ENCODE measurements at regions not wholly inside any gene's neighbourhood (a gene's known extent, or its start where the extent isn't known, plus 50 kb on each side); places are given as distances from the start of the nearest gene placed in this dataset.

GRCh38 chr12:105427883-105428282 lies 97.4 kb downstream of the C12orf75 start:
- TF ChIP-seq CTCF (IDR thresholded peaks at IDR 0.05) = no peak
- H3K9me3 ChIP-seq (replicated peaks in 1 of 2; ENCODE audit: control insufficient read depth in 1 of 2, insufficient read depth in 1 of 2, low read length in 2 of 2) = no peaks in the 10 kb centered on the region
- no peaks in the 10 kb centered on the region for H3K36me3 Mint-ChIP-seq
- H3K79me2 ChIP-seq (ENCODE audit: insufficient read depth, low read length) = no peaks in the 10 kb centered on the region
- no peak overlapping the region for H3K27ac ChIP-seq (ENCODE audit: low read depth in 1 of 2, low read length in 2 of 2)
- H3K36me3 ChIP-seq (replicated peaks in 1 of 2; ENCODE audit: control insufficient read depth in 1 of 2, insufficient read depth in 2 of 2, low read length in 2 of 2) = no peaks in the 10 kb centered on the region
- H2AFZ ChIP-seq (ENCODE audit: insufficient read depth, low read depth, low read length, poor library complexity, severe bottlenecking) = no peak overlapping the region
- DNase-seq = no peak
- H4K20me1 ChIP-seq (ENCODE audit: insufficient read depth, low read length) = no peaks in the 10 kb centered on the region
- intact Hi-C loops (cut with micrococcal nuclease) = loop anchor here in 1 of 2 donors (10.0 kb wide), 1 partner anchor 797 kb away; no protein-coding TSS in a partner anchor
- peaks cover 3 to 7% of the 10 kb centered on the region in 2 donors for H3K27me3 ChIP-seq (ENCODE audit: control insufficient read depth in 2 of 2, insufficient read depth in 2 of 2, low read length in 2 of 2)
- H3K4me2 ChIP-seq (replicated peaks; ENCODE audit: extremely low read depth, low read length, poor library complexity, severe bottlenecking) = no peak overlapping the region
- H3K9me3 Mint-ChIP-seq = peaks cover 0 to 4% (median 0%) of the 10 kb centered on the region in 7 donors
- H3K27me3 Mint-ChIP-seq (ENCODE audit: low read depth in 3 of 3) = peaks cover 14 to 18% (median 18%) of the 10 kb centered on the region in 3 donors
- H3K4me1 ChIP-seq (ENCODE audit: control insufficient read depth in 1 of 2, insufficient read depth in 2 of 2, low read length in 2 of 2) = no peaks in the 10 kb centered on the region
- no peak overlapping the region for H3K4me3 Mint-ChIP-seq
- no peak overlapping the region for H3K27ac Mint-ChIP-seq
- H3K4me1 Mint-ChIP-seq = no peaks in the 10 kb centered on the region
- H3K9ac ChIP-seq (ENCODE audit: insufficient read depth, low read length, poor library complexity, severe bottlenecking) = no peak overlapping the region
- no peak overlapping the region for H3K4me3 ChIP-seq (replicated peaks in 1 of 3; ENCODE audit: low read depth in 2 of 3, low read length in 3 of 3)

GRCh38 chr12:105428793-105429395 lies 98.4 kb downstream of the C12orf75 start:
- no peak for TF ChIP-seq CTCF (IDR thresholded peaks at IDR 0.05)
- H3K9me3 ChIP-seq (replicated peaks in 1 of 2; ENCODE audit: control insufficient read depth in 1 of 2, insufficient read depth in 1 of 2, low read length in 2 of 2) = no peaks in the 10 kb centered on the region
- no peaks in the 10 kb centered on the region for H3K36me3 Mint-ChIP-seq
- H3K4me3 Mint-ChIP-seq = no peak overlapping the region
- no peaks in the 10 kb centered on the region for H3K4me1 Mint-ChIP-seq
- H3K27me3 Mint-ChIP-seq (ENCODE audit: low read depth in 3 of 3) = peaks cover 15 to 18% (median 16%) of the 10 kb centered on the region in 3 donors
- H3K4me2 ChIP-seq (replicated peaks; ENCODE audit: extremely low read depth, low read length, poor library complexity, severe bottlenecking) = no peak overlapping the region
- no peak overlapping the region for H3K27ac Mint-ChIP-seq
- H3K9me3 Mint-ChIP-seq = peaks cover 0 to 3% (median 0%) of the 10 kb centered on the region in 7 donors
- intact Hi-C loops (cut with micrococcal nuclease) = loop anchor here in 1 of 2 donors (10.0 kb wide), 1 partner anchor 796 kb away; no protein-coding TSS in a partner anchor
- H3K4me1 ChIP-seq (ENCODE audit: control insufficient read depth in 1 of 2, insufficient read depth in 2 of 2, low read length in 2 of 2) = no peaks in the 10 kb centered on the region
- no peak overlapping the region for H3K9ac ChIP-seq (ENCODE audit: insufficient read depth, low read length, poor library complexity, severe bottlenecking)
- no CpG with 5 or more reads among the region's 1 CpG for WGBS (ENCODE audit: insufficient coverage)
- H3K27ac ChIP-seq (ENCODE audit: low read depth in 1 of 2, low read length in 2 of 2) = no peak overlapping the region
- H2AFZ ChIP-seq (ENCODE audit: insufficient read depth, low read depth, low read length, poor library complexity, severe bottlenecking) = no peak overlapping the region
- H4K20me1 ChIP-seq (ENCODE audit: insufficient read depth, low read length) = no peaks in the 10 kb centered on the region
- peaks cover 3 to 7% of the 10 kb centered on the region in 2 donors for H3K27me3 ChIP-seq (ENCODE audit: control insufficient read depth in 2 of 2, insufficient read depth in 2 of 2, low read length in 2 of 2)
- H3K4me3 ChIP-seq (replicated peaks in 1 of 3; ENCODE audit: low read depth in 2 of 3, low read length in 3 of 3) = no peak overlapping the region
- DNase-seq = no peak
- no peaks in the 10 kb centered on the region for H3K36me3 ChIP-seq (replicated peaks in 1 of 2; ENCODE audit: control insufficient read depth in 1 of 2, insufficient read depth in 2 of 2, low read length in 2 of 2)
- no peaks in the 10 kb centered on the region for H3K79me2 ChIP-seq (ENCODE audit: insufficient read depth, low read length)
